B cell (primary cell): ENCODE measurements at regions not wholly inside any gene's neighbourhood (a gene's known extent, or its start where the extent isn't known, plus 50 kb on each side); places are given as distances from the start of the nearest gene placed in this dataset.

Experiments used
- ATAC-seq: fragments of 200-7000 bp; cut with Tn5 transposase; one replicate; pipeline ENCODE4 v1.10.0; 2021; ENCODE audit warnings: low read depth, mild to moderate bottlenecking, moderate number of reproducible peaks, moderate library complexity
- CTCF ChIA-PET: fragments of 350-600 bp; sonication (Branson Sonifier 250); formaldehyde crosslinking; loops from one replicate; lab custom pipeline; 2021; ENCODE audit warnings: antibody characterized with exemption, inconsistent platforms; lab: Charles Lee
- POLR2A ChIA-PET: fragments of 350-600 bp; sonication (Branson Sonifier 250); formaldehyde crosslinking; loops from one replicate; lab custom pipeline; 2021; ENCODE audit warnings: antibody characterized with exemption; lab: Charles Lee
- DNase-seq: peaks from one replicate; pipeline ENCODE4 v3.0.0; 2013
- H2AFZ ChIP-seq: 2 replicates; pipeline ENCODE4 v1.6.1; 2012; ENCODE audit warnings: mild to moderate bottlenecking, low read depth, low read length; ENCODE audit not compliant: insufficient read depth, poor library complexity, severe bottlenecking
- H3K27ac ChIP-seq, 2 donors: 1 replicate in 1 of 2; 2 replicates in 1 of 2; pipeline ENCODE4 v1.5.1; 2012 to 2013; ENCODE audit warnings: low read length in 2 of 2, mild to moderate bottlenecking in 2 of 2, moderate library complexity in 1 of 2
- H3K27me3 ChIP-seq, 4 experiments: fragments of 200-600 bp in 1 of 4; sonication (generic) in 1 of 4; replicated peaks in 1 of 4; 1 replicate in 2 of 4; 2 replicates in 2 of 4; pipeline versions ENCODE4 v1.6.1 to v1.7.0; 2013 to 2016; ENCODE audit warnings: low read length in 3 of 4, mild to moderate bottlenecking in 2 of 4, mixed read lengths in 1 of 4, moderate library complexity in 1 of 4; ENCODE audit not compliant: insufficient read depth in 4 of 4, control insufficient read depth in 3 of 4; ENCODE audit errors: control extremely low read depth in 1 of 4
- H3K36me3 ChIP-seq, 2 experiments: replicated peaks in 1 of 2; 1 replicate in 1 of 2; 2 replicates in 1 of 2; pipeline versions ENCODE4 v1.6.1 to v1.7.1; 2013; ENCODE audit warnings: low read length in 1 of 2; ENCODE audit not compliant: insufficient read depth in 2 of 2, control insufficient read depth in 1 of 2; ENCODE audit errors: control extremely low read depth in 1 of 2, extremely low read depth in 1 of 2
- H3K4me1 ChIP-seq, 2 donors: fragments of 200-600 bp in 1 of 2; sonication (generic) in 1 of 2; 1 replicate in 1 of 2; 2 replicates in 1 of 2; pipeline versions ENCODE4 v1.5.1 to v1.6.1; 2013 to 2017; ENCODE audit warnings: low read length in 2 of 2; ENCODE audit not compliant: control insufficient read depth in 2 of 2, insufficient read depth in 2 of 2
- H3K4me2 ChIP-seq: replicated peaks from 2 replicates; pipeline ENCODE3; 2012; ENCODE audit warnings: mild to moderate bottlenecking, low read depth, low read length; ENCODE audit not compliant: poor library complexity, severe bottlenecking
- H3K4me3 ChIP-seq, 5 experiments: fragments of 200-600 bp in 1 of 5; sonication (generic) in 1 of 5; 1 replicate in 3 of 5; 2 replicates in 2 of 5; pipeline versions ENCODE4 v1.5.1 to v1.7.0; 2011 to 2016; ENCODE audit warnings: low read length in 4 of 5, mild to moderate bottlenecking in 4 of 5, low read depth in 2 of 5, control low read depth in 1 of 5, moderate library complexity in 1 of 5; ENCODE audit not compliant: insufficient read depth in 1 of 5; ENCODE audit errors: control extremely low read depth in 1 of 5, extremely low read depth in 1 of 5
- H3K79me2 ChIP-seq: fragments of 200-600 bp; sonication (generic); one replicate; pipeline ENCODE4 v1.6.0; 2016; ENCODE audit warnings: low read length; ENCODE audit not compliant: control insufficient read depth, insufficient read depth
- H3K9ac ChIP-seq: fragments of 200-600 bp; sonication (generic); 2 replicates; pipeline ENCODE4 v1.6.1; 2017; ENCODE audit warnings: mild to moderate bottlenecking, low read length, moderate library complexity
- H3K9me3 ChIP-seq, 3 donors: one replicate each; pipeline versions ENCODE4 v1.6.1 to v1.7.1; 2013; ENCODE audit warnings: low read length in 2 of 3; ENCODE audit not compliant: control insufficient read depth in 2 of 3, insufficient read depth in 1 of 3; ENCODE audit errors: control extremely low read depth in 1 of 3
- H4K20me1 ChIP-seq: 2 replicates; pipeline ENCODE4 v1.6.0; 2012; ENCODE audit warnings: mild to moderate bottlenecking, low read length; ENCODE audit not compliant: insufficient read depth, control insufficient read depth, poor library complexity, severe bottlenecking
- H3K27ac Mint-ChIP-seq: one replicate; pipeline ENCODE4 v1.8.0; 2021; ENCODE audit warnings: mixed read lengths
- H3K27me3 Mint-ChIP-seq: one replicate; pipeline ENCODE4 v1.8.0; 2021; ENCODE audit warnings: mixed read lengths
- H3K4me1 Mint-ChIP-seq: one replicate; pipeline ENCODE4 v1.8.0; 2021; ENCODE audit warnings: mixed read lengths
- H3K4me3 Mint-ChIP-seq: one replicate; pipeline ENCODE4 v1.8.0; 2021; ENCODE audit warnings: mixed read lengths
- H3K9me3 Mint-ChIP-seq: one replicate; pipeline ENCODE4 v1.8.0; 2022; ENCODE audit warnings: mixed read lengths; ENCODE audit not compliant: insufficient read depth
- CTCF ChIP-seq: fragments of 200-600 bp; IDR thresholded peaks from one replicate; pipeline ENCODE4 v1.8.0; 2022; ENCODE audit warnings: antibody characterized with exemption, mild to moderate bottlenecking
- EZH2 ChIP-seq: IDR thresholded peaks from 2 replicates; pipeline ENCODE4 v1.6.1; 2012; ENCODE audit warnings: borderline replicate concordance, low read depth, mild to moderate bottlenecking, moderate library complexity, low read length; ENCODE audit not compliant: insufficient read depth, poor library complexity, severe bottlenecking
- WGBS: methylation state at CpG from one replicate; pipeline ENCODE4 v1.1.5; 2013; ENCODE audit warnings: missing lambda C conversion rate; ENCODE audit not compliant: insufficient coverage; 5-methylcytosine and 5-hydroxymethylcytosine counted together
- intact Hi-C: fragments of 100-400 bp; cut with micrococcal nuclease; formaldehyde crosslinking; loops from one replicate; pipeline ENCODE4 v1.10.0; 2022

GRCh38 chr5:157951673-157952373, 92.9 kb upstream of the CLINT1 start:
- WGBS, result no CpG with 5 or more reads among the region's 4 CpGs
- Histone ChIP-seq H4K20me1 (no peaks in the 10 kb centered on the region), H3K4me3 (no peak overlapping the region), H3K9me3 (no peaks in the 10 kb centered on the region), H3K9ac (no peak overlapping the region), H3K79me2 (no peaks in the 10 kb centered on the region), H3K27ac (no peak overlapping the region), H3K36me3 (no peaks in the 10 kb centered on the region), H3K27me3 (peaks cover 0 to 7% (median 1%) of the 10 kb centered on the region in 4 experiments), H3K4me1 (peaks cover 6 to 8% of the 10 kb centered on the region in 2 donors), H2AFZ (no peak overlapping the region), H3K4me2 (no peak overlapping the region)
- TF ChIP-seq CTCF (no peak), EZH2 (no peak)
- Mint-ChIP-seq H3K27ac (no peak overlapping the region), H3K27me3 (peaks cover 32% of the 10 kb centered on the region), H3K9me3 (no peaks in the 10 kb centered on the region), H3K4me3 (no peak overlapping the region), H3K4me1 (peaks cover 5% of the 10 kb centered on the region)
- intact Hi-C loops, result no loop called here
- ChIA-PET POLR2A (no interaction called here), CTCF (interaction anchor here (1.0 to 7.2 kb wide), 7 partner anchors 19 to 144 kb away, joined by 3 to 171 read pairs (median 4); no protein-coding TSS in a partner anchor)
- DNase-seq, result no peak
- ATAC-seq, result no peak

GRCh38 chr5:157949520-157949919, 90.6 kb upstream of the CLINT1 start:
- intact Hi-C loops, result loop anchor here (1.0 to 2.0 kb wide), 2 partner anchors 1157 to 1184 kb away; no protein-coding TSS in a partner anchor
- TF ChIP-seq EZH2, result no peak
- TF ChIP-seq CTCF, result no peak
- no peak overlapping the region for H2AFZ ChIP-seq
- Mint-ChIP-seq H3K4me3 (no peak overlapping the region), H3K27me3 (peaks cover 22% of the 10 kb centered on the region), H3K27ac (no peak overlapping the region), H3K4me1 (peaks cover 5% of the 10 kb centered on the region), H3K9me3 (no peaks in the 10 kb centered on the region)
- peaks cover 6 to 8% of the 10 kb centered on the region in 2 donors for H3K4me1 ChIP-seq
- H3K79me2 ChIP-seq, result no peaks in the 10 kb centered on the region
- DNase-seq (no peak), ATAC-seq (no peak)
- H3K36me3 ChIP-seq, result no peaks in the 10 kb centered on the region
- ChIA-PET POLR2A (no interaction called here), CTCF (interaction anchor here (0.8 to 7.2 kb wide), 32 partner anchors 8 to 1183 kb away, joined by 3 to 171 read pairs (median 6); partner anchors contain the start of gene CLINT1)
- H3K4me3 ChIP-seq, result no peak overlapping the region
- H3K27me3 ChIP-seq, result peaks cover 0 to 4% (median 0%) of the 10 kb centered on the region in 4 experiments
- H3K27ac ChIP-seq, result no peak overlapping the region
- H4K20me1 ChIP-seq, result no peaks in the 10 kb centered on the region
- no peaks in the 10 kb centered on the region for H3K9me3 ChIP-seq
- H3K4me2 ChIP-seq, result no peak overlapping the region
- no CpG with 5 or more reads among the region's 1 CpG for WGBS
- H3K9ac ChIP-seq, result no peak overlapping the region
